WTC11 (cell line): ENCODE measurements at regions not wholly inside any gene's neighbourhood (a gene's known extent, or its start where the extent isn't known, plus 50 kb on each side); places are given as distances from the start of the nearest gene placed in this dataset.

Experiments
- CBFB ChIP-seq: sonication (generic); formaldehyde crosslinking; IDR thresholded peaks from 2 replicates; pipeline ENCODE4 v1.8.1; 2022; ENCODE audit warnings: mild to moderate bottlenecking, low read depth, missing genetic modification reagents
- CTCF ChIP-seq: fragments of 200-600 bp; IDR thresholded peaks from 2 replicates; pipeline ENCODE4 v1.8.0; 2022; ENCODE audit warnings: antibody characterized with exemption
- FOXJ3 ChIP-seq: sonication (generic); formaldehyde crosslinking; IDR thresholded peaks from 2 replicates; pipeline ENCODE4 v1.9.0; 2021; ENCODE audit warnings: missing genetic modification reagents, mild to moderate bottlenecking, borderline replicate concordance
- FOXP4 ChIP-seq: sonication (generic); formaldehyde crosslinking; IDR thresholded peaks from 2 replicates; pipeline ENCODE4 v1.8.0; 2022; ENCODE audit warnings: mild to moderate bottlenecking, missing genetic modification reagents
- NR2C2 ChIP-seq: sonication (generic); formaldehyde crosslinking; IDR thresholded peaks from 2 replicates; pipeline ENCODE4 v1.8.0; 2022; ENCODE audit warnings: mild to moderate bottlenecking, missing genetic modification reagents
- PRRX2 ChIP-seq: fragments of 250-450 bp; sonication (Bioruptor Pico); IDR thresholded peaks from 2 replicates; pipeline ENCODE4 v1.8.0; 2021; ENCODE audit warnings: mild to moderate bottlenecking
- SP1 ChIP-seq: sonication (generic); formaldehyde crosslinking; conservative IDR thresholded peaks from 2 replicates; pipeline ENCODE4 v1.8.1; 2022; ENCODE audit warnings: missing genetic modification reagents
- TEAD4 ChIP-seq: sonication (generic); formaldehyde crosslinking; IDR thresholded peaks from 2 replicates; pipeline ENCODE4 v1.8.0; 2022; ENCODE audit warnings: mild to moderate bottlenecking, missing genetic modification reagents
- TP53 ChIP-seq: sonication (generic); formaldehyde crosslinking; IDR thresholded peaks from 2 replicates; pipeline ENCODE4 v1.8.1; 2023; ENCODE audit warnings: mild to moderate bottlenecking, missing genetic modification reagents
- ZNF232 ChIP-seq: sonication (generic); formaldehyde crosslinking; IDR thresholded peaks from 2 replicates; pipeline ENCODE4 v1.8.0; 2022; ENCODE audit warnings: mild to moderate bottlenecking, missing genetic modification reagents
- ZNF423 ChIP-seq: fragments of 250-450 bp; sonication (Bioruptor Pico); IDR thresholded peaks from 2 replicates; pipeline ENCODE4 v2.1.2; 2022; ENCODE audit warnings: mild to moderate bottlenecking, moderate library complexity
- ZNF671 ChIP-seq: fragments of 250-450 bp; sonication (Bioruptor Pico); IDR thresholded peaks from 2 replicates; pipeline ENCODE4 v1.8.0; 2021; ENCODE audit warnings: mild to moderate bottlenecking
- TF ChIP-seq, protein P1 (sequence below): sonication (generic); formaldehyde crosslinking; IDR thresholded peaks from 2 replicates; pipeline ENCODE4 v1.8.1; 2023; ENCODE audit warnings: mild to moderate bottlenecking, missing genetic modification reagents, moderate library complexity
- TF ChIP-seq, protein P2 (sequence below): sonication (generic); formaldehyde crosslinking; IDR thresholded peaks from 2 replicates; pipeline ENCODE4 v1.8.0; 2022; ENCODE audit warnings: mild to moderate bottlenecking, missing genetic modification reagents

- TF ChIP-seq, protein P1, sequence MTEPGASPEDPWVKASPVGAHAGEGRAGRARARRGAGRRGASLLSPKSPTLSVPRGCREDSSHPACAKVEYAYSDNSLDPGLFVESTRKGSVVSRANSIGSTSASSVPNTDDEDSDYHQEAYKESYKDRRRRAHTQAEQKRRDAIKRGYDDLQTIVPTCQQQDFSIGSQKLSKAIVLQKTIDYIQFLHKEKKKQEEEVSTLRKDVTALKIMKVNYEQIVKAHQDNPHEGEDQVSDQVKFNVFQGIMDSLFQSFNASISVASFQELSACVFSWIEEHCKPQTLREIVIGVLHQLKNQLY (CRISPR knock-in tag), result no peak
- no peak for TF ChIP-seq PRRX2 (CRISPR knock-in tag)
- TF ChIP-seq FOXJ3 (CRISPR knock-in tag), result no peak
- TF ChIP-seq TP53 (CRISPR knock-in tag), result no peak
- no peak for TF ChIP-seq SP1 (CRISPR knock-in tag)
- TF ChIP-seq FOXP4 (CRISPR knock-in tag), result no peak
- TF ChIP-seq CTCF, result no peak
- no peak for TF ChIP-seq ZNF232 (CRISPR knock-in tag)
- no peak for TF ChIP-seq ZNF671 (CRISPR knock-in tag)
- no peak for TF ChIP-seq NR2C2 (CRISPR knock-in tag)
- no peak for TF ChIP-seq TEAD4 (CRISPR knock-in tag)
- TF ChIP-seq, protein P2, sequence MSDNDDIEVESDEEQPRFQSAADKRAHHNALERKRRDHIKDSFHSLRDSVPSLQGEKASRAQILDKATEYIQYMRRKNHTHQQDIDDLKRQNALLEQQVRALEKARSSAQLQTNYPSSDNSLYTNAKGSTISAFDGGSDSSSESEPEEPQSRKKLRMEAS (CRISPR knock-in tag), result no peak
- no peak for TF ChIP-seq CBFB (CRISPR knock-in tag)
- TF ChIP-seq ZNF423 (CRISPR knock-in tag), result no peak
Measured at GRCh38 chr2:168343586-168343985, 96.2 kb upstream of the STK39 start.
